ENCODE measurements at regions not wholly inside any gene's neighbourhood (a gene's known extent, or its start where the extent isn't known, plus 50 kb on each side); places are given as distances from the start of the nearest gene placed in this dataset.

DNA sequence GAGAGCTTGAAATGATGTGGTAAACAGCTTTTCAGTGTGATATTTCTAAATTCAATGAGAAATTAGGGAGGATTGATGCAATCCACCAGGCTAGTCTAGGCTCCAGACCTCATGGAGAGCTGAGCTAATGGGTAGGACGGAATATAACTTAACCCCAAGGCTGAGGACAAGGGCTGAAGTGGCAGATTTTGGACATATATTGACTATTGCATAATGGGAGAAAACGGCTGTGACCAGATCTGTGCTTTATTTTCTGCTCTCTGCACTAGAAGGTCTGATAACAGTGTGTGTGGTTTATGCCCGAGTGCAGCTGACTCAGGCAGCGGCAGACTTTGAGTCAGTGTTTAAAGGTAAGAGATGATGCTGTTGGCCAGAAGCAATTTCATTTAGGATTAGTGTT is 70.6 kb downstream of the ACTBL2 start:
- TF ChIP-seq, protein P1, sequence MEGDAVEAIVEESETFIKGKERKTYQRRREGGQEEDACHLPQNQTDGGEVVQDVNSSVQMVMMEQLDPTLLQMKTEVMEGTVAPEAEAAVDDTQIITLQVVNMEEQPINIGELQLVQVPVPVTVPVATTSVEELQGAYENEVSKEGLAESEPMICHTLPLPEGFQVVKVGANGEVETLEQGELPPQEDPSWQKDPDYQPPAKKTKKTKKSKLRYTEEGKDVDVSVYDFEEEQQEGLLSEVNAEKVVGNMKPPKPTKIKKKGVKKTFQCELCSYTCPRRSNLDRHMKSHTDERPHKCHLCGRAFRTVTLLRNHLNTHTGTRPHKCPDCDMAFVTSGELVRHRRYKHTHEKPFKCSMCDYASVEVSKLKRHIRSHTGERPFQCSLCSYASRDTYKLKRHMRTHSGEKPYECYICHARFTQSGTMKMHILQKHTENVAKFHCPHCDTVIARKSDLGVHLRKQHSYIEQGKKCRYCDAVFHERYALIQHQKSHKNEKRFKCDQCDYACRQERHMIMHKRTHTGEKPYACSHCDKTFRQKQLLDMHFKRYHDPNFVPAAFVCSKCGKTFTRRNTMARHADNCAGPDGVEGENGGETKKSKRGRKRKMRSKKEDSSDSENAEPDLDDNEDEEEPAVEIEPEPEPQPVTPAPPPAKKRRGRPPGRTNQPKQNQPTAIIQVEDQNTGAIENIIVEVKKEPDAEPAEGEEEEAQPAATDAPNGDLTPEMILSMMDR (IDR thresholded peaks at IDR 0.05; ENCODE audit: unreplicated experiment in 3 of 3) = no peak
- no peaks in the 10 kb centered on the region for H3K9me3 Mint-ChIP-seq
- no peaks in the 10 kb centered on the region for H3K36me3 Mint-ChIP-seq (ENCODE audit: low read depth)
- H3K27ac Mint-ChIP-seq = no peak overlapping the region
- peaks cover 14% of the 10 kb centered on the region for H3K4me1 Mint-ChIP-seq
- no peak overlapping the region for H3K4me3 Mint-ChIP-seq
- H3K27me3 Mint-ChIP-seq (ENCODE audit: low read depth) = no peaks in the 10 kb centered on the region

DNA sequence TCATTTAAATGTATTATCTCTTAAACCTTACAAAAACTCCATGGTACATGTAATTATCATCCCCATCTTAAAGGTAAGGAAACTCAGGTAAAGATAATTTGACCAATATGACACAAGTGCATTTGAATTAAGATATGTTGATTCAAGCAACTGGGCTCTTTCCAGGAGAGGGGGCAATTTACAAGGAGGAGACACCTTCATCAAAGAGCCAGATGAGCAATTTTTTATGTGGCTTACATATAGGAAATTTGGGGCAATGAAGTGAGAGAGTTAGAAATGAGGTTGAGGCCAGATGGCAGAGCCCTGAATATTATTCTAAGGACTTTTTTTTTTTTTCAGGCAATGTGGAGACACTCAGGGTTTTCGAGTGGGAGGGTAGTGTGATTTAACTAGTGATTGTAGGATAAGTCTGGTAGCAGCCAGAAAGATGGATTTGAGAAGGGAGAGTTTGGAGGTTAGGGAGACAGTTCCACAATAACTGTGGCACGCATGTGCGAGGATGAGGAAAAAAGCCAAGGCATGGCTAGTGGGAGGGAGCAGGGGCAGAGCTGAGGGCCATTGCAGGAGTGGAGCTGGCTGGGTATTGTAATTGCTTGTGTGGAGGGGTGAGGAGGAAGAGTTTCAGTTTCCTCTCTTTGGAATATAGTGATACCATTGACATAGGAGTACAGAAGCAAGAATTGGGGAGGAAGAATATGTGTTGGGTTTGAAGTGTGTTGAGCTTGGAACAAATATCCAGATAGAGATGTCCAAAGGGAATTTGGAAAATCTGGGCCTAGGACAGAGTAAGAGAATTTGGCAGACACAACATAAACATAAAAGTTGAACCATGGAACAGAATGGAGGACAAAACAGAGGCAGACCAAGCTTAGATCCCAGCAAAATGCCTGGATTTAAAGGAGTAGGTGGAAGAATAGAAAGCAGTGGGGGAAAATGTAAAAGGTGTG is 72.0 kb downstream of the ACTBL2 start:
- Mint-ChIP-seq H3K4me3 (no peak overlapping the region), H3K9me3 (no peaks in the 10 kb centered on the region), H3K27me3 (ENCODE audit: low read depth) (no peaks in the 10 kb centered on the region)

DNA sequence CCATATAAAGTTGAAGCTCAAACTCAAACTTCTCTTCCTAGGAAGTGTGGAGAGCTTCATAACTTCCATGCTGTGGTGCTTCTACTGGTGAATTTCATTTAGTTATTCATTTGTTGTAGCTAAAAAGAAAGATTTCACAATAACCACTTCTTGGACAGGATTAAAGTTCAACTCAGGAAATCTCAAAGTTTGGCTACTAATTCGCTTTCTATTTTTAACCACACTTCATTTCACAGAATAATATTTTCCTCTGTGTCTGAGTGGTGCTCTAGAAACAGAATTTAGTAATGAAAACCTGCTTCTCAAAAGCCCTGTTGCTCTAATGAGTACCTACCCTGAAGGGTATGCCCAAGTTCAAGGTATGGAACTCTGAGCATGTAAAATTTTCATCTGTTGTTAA is 73.9 kb downstream of the ACTBL2 start:
- H3K36me3 Mint-ChIP-seq (ENCODE audit: low read depth) = no peaks in the 10 kb centered on the region
- H3K9me3 Mint-ChIP-seq = no peaks in the 10 kb centered on the region
- H3K4me3 Mint-ChIP-seq = no peak overlapping the region
- TF ChIP-seq, protein P1 (IDR thresholded peaks at IDR 0.05; ENCODE audit: unreplicated experiment in 3 of 3) = no peak
- H3K27ac Mint-ChIP-seq = no peak overlapping the region
- H3K4me1 Mint-ChIP-seq = no peaks in the 10 kb centered on the region
- peaks cover 4% of the 10 kb centered on the region for H3K27me3 Mint-ChIP-seq (ENCODE audit: low read depth)

More for the DNA sequence above, 72.0 kb downstream of the ACTBL2 start:
- no peak overlapping the region for H3K27ac Mint-ChIP-seq
- H3K36me3 Mint-ChIP-seq (ENCODE audit: low read depth) = no peaks in the 10 kb centered on the region
- peaks cover 4% of the 10 kb centered on the region for H3K4me1 Mint-ChIP-seq
- TF ChIP-seq, protein P1 (IDR thresholded peaks at IDR 0.05; ENCODE audit: unreplicated experiment in 3 of 3) = no peak

DNA sequence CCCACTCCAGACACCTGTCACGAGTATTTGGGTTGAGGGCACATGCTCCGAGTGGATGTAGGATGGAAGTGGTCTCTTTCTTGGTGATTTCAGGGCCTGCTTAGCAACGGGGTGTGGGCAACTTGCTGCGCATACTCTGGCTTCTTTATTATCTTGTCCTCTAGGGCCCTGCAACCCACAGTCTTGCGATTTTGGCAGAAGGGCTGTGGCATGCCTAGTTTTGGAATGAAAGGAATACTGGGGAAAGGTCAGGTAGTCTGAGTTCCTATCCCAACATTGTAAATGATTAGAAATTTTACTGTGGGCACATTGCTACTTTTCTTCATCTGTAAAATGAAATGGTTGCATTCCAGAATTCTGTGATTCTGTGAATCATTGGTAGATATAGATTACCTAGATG is 74.3 kb downstream of the ACTBL2 start:
- H3K27me3 Mint-ChIP-seq (ENCODE audit: low read depth) = peaks cover 5% of the 10 kb centered on the region
- H3K4me1 Mint-ChIP-seq = no peaks in the 10 kb centered on the region
- no peaks in the 10 kb centered on the region for H3K9me3 Mint-ChIP-seq
- H3K4me3 Mint-ChIP-seq = no peak overlapping the region
- H3K36me3 Mint-ChIP-seq (ENCODE audit: low read depth) = no peaks in the 10 kb centered on the region
- H3K27ac Mint-ChIP-seq = no peak overlapping the region
- TF ChIP-seq, protein P1 (IDR thresholded peaks at IDR 0.05; ENCODE audit: unreplicated experiment in 3 of 3) = no peak

DNA sequence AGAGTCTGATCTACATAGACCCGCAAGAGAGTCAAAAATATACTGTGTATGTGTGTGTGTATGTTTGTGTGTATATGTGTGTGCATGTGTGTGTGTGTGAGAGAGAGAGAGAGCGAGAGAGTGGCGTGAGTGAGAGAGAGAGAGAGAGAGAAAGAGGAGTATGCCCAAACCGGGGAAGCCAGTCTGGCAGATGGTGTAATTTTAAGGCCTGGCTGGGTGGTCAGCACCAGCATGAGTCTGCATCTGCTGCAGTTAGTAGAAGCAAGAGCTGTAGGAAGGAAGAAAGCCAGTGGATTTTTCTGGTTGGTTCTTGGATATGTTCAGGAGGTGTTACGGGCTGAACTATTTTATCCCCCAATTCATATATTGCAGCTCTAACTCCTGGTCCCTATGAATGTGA is 75.2 kb downstream of the ACTBL2 start:
- no peaks in the 10 kb centered on the region for H3K9me3 Mint-ChIP-seq
- no peak overlapping the region for H3K27ac Mint-ChIP-seq
- TF ChIP-seq, protein P1 (IDR thresholded peaks at IDR 0.05; ENCODE audit: unreplicated experiment in 3 of 3) = no peak
- peaks cover 5% of the 10 kb centered on the region for H3K27me3 Mint-ChIP-seq (ENCODE audit: low read depth)
- no peak overlapping the region for H3K4me3 Mint-ChIP-seq
- H3K4me1 Mint-ChIP-seq = peaks cover 7% of the 10 kb centered on the region
- H3K36me3 Mint-ChIP-seq (ENCODE audit: low read depth) = no peaks in the 10 kb centered on the region

DNA sequence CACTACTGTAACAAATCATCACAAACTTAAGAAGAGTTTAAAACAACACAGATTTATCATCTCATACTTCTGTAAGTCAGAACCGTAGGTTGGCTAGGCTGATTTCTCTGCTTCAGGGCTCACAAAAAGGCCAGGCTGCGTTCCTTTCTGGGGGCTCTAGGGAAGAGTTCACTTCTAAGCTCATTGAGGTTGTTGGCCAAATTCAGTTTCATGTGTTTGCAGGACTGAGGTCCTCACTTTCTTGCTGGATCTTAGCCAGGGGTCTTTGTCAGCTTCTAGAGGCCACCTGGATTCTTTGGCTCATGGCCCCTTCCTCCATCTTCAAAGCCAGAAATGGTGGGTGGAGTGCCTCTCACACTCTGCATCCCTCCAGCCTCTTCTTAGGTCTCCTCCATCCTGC is 76.0 kb downstream of the ACTBL2 start:
- H3K27me3 Mint-ChIP-seq (ENCODE audit: low read depth) = peaks cover 5% of the 10 kb centered on the region
- peaks cover 11% of the 10 kb centered on the region for H3K4me1 Mint-ChIP-seq
- H3K4me3 Mint-ChIP-seq = no peak overlapping the region
- H3K27ac Mint-ChIP-seq = no peak overlapping the region
- H3K36me3 Mint-ChIP-seq (ENCODE audit: low read depth) = no peaks in the 10 kb centered on the region
- TF ChIP-seq, protein P1 (IDR thresholded peaks at IDR 0.05; ENCODE audit: unreplicated experiment in 3 of 3) = no peak
- H3K9me3 Mint-ChIP-seq = no peaks in the 10 kb centered on the region

Data from nephron (organoid).